GM18861 (cell line): ENCODE measurements at regions not wholly inside any gene's neighbourhood (a gene's known extent, or its start where the extent isn't known, plus 50 kb on each side); places are given as distances from the start of the nearest gene placed in this dataset.
"Not testable (repeated sequence)": the region's sequence is repeated elsewhere in the genome, so short reads cannot be mapped to it uniquely, and the experiment has no call there.

Experiments
- ATAC-seq: cut with Tn5 transposase; IDR thresholded peaks from one replicate; pipeline ENCODE4 v1.9.1; 2021; ENCODE audit not compliant: unreplicated experiment

DNA sequence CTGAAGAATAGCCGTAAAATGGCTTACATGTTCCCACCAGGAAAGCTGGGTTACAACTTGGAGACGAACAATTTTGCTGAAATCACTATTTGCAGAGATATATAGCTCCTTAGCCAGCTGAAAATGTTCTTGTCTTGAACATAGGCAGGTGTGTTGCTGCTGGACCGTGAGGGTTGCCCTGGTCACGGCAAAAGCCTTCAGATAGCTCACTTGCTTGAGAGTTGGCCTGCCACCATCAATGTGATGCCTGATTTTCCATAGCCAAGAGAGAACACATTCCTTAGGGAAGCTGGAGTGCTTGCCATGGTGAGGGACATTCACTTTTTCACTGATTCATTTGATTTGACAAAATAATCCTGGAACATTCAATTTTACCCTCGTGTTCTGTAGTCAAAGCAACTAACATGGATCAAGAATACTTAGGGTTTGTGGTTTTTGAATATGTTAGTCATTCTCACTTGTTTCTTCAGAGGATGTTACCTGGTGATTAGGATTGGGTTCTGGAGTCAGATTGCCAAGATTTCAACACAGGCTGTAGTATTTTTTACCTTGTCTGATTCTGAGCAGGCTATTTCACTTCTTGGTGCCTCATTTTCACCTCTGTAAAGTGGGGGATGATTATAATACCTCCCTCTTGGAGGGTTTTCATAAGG lies 536.9 kb downstream of the RAPGEF2 start:
- ATAC-seq = no peak

DNA sequence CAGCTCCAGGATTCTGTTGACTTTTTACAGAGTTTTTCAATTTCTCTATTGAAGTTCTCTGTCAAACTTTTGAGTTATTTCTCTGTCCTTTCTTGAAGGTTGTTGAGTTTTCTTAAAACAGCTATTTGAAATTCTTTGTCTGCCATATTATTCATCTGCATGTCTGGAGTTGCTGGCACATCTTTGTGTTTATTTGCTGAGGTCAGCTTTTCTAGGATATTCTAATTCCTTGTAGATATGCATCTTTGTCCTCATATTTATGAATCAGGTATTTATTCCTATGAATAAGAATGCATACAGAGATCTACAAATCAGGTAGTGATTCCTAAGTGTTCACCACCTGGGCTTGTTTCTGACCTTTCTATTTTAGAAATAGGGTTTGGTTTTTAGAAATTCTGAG lies 546.4 kb downstream of the RAPGEF2 start:
- ATAC-seq = no peak

DNA sequence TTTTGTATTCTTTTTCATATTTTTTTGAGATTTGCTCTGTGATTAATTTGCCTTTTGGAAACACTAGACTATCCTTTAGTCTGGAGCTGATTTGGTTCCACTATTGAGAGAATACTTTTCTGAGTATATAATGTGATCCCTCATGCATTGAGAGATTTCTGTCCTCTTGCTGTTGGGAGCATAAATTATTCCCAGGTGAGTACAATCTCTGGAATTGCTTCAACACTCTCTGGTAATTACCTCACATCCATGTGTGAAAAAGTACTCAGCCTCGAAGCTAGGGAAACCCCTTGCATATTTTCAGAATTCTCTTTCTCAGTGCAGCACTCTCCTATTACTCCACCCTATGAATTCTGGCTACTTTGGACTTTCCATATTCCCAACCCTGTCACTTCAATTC lies 550.0 kb downstream of the RAPGEF2 start:
- no peak for ATAC-seq

GRCh38 chr4:159655547-159655946 lies 552.7 kb downstream of the RAPGEF2 start:
- no peak for ATAC-seq

- ATAC-seq = no peak
Observed at GRCh38 chr4:159669094-159669493, 566.2 kb downstream of the RAPGEF2 start.

DNA sequence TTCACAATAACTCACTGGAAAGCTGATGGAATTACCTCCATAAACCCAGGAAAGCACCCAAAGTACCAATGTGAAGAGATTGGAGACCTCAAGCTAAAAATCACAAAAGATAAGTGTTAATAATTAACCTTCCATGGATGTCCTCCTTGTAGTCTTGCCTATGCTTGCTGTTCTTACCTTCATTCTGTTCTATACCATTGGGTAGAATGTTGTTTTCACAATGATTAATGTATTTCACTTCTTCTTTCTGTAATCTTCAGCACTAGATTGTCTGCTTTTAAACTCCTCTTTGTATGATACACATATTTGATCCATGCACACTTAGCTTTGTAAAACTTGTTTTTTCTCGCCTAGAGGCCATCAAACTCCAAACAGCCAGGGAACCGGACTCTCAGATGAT lies 570.3 kb downstream of the RAPGEF2 start:
- peak; percentile 89 for ATAC-seq

- no peak for ATAC-seq
Observed at GRCh38 chr4:159674241-159674640, 571.4 kb downstream of the RAPGEF2 start.

- no peak for ATAC-seq
Observed at GRCh38 chr4:159677521-159677920, 574.6 kb downstream of the RAPGEF2 start.

DNA sequence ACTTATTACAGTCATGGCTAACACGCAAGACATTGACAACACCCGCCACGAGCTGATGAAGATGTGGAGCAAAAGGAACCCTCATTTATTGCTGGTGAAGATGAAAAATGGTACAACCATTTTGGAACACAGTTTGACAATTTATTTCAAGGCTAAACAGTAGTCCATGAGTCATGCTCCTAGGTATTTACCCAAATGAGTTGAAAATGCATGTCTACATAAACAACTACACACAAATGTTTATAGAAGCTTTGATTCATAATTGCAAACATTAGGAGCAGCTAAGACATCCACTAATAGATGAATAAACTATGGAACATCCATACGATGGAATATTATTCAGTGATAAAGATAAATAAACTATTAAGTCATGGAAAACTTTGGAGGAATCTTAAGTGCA lies 580.1 kb downstream of the RAPGEF2 start:
- no peak for ATAC-seq

GRCh38 chr4:159684061-159684460 lies 581.2 kb downstream of the RAPGEF2 start:
- ATAC-seq = no peak

DNA sequence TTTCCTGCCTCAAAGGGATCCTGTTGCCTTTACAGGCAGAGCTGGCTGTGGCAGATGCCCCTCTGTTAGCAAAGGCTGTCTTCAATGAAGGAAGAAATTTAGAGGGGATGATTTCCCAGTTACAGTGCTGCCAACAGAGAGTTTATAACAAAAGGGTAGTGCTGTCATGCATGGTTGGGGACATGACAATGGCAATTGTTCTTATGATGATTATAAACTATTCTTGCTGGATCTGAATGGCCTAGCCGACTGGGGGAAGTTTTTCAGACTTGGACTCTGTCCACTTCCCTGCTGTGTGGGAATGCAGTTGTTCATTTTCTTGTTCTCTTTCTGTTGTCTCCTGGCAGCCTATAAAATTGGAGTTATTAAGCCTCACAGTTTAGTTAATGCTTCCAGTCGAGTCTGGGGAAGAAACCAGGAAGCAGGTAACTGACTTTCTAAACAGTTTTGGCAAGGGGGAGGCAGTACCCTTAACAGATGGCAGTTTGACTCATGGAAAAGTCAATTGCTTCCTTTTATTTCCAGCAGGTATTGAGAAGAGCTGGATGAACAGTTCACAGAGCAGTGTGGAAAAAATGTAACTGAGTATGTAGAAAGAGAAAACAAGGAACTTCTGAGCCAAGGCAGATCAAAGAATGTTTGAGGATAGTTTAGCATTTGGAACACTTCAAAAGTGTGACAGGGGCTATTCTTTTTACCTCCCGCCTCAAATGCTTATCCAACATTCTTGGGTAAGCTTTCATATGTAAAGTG lies 582.6 kb downstream of the RAPGEF2 start:
- ATAC-seq = no peak

DNA sequence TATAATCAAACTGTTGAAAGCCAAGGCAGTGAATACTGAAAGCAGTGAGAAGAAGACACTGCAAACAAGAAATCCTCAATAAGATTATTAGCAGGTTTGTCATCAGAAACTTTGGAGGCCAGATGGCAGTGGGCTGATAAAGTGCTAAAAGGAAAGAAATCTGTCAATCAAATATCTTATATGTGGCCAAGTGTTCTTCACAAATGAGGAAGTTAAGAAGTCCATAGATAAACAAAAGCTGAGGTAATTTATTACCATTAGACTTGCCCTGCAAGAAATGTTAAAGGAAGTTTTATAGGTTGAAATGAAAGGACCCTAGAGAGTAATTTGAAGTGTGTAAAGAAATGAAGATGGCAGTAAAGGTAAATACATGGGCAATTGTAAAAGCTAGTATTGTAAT lies 586.6 kb downstream of the RAPGEF2 start:
- ATAC-seq = no peak

DNA sequence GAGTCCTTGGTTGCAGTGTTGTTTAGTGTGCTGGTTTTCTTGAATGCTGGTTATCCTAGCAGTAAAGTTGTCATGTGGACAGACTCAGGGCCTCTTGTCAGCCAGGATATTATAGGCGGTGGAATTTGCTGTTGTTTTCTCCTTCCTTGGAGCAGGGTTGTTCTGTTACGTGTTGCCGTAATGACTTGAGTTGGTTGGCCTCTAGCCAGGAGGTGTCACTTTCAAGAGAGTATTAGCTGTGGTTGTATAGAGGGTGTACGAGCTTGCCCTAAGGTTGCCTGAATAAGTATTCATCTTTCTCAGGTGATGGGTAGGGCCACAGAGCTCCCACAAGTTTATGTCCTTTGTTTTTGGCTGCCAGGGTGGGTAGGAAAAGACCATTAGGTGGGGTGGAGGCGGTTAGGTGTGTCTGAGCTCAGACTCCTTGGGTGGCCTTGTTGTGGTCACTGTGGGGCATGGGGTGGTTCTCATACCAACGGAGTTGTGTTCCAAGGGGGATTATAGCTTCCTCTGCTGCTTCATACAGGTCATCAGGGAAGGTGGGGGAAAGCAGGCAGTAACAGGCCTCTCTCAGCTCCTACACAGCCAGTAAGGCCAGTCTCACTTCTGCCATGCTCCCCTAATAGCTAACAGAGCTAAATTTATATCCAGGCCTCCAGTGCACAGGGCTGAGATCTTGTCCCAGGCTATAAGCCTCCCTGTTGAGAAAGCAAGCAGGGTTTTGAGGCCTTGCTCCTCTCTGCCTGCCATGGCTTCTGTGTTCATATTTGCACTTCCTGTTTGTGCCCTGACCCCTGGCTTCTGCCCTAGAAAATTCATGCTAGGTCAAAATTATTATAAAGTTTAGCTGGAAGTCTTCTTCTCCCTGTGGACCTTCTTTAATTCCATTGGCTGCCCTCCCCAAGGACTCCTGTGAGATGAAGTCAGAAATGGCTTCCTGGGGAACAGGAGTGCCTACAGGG lies 594.7 kb downstream of the RAPGEF2 start:
- ATAC-seq = no peak

DNA sequence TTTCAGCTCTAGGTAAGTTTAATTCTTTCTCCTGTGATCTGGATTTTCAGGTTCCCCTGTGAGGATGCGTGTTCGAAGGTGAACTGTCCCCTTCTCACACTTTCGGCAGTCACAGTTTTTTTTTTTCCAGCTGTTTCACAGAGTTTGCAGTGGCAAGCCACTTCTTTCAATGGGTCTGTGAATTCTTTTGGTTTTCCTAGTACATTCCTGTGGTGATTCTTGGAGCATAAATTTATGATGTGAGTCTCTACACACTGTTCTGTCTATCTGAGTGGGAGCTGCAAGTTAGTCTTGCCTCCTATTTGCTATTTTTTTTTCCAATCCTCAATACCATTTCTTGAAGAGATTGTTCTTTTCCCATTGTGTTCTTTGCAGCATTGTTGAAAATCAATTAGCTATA lies 595.5 kb downstream of the RAPGEF2 start:
- ATAC-seq = no peak

GRCh38 chr4:159702200-159702599 lies 599.3 kb downstream of the RAPGEF2 start:
- ATAC-seq = no peak

- ATAC-seq = no peak
Observed at GRCh38 chr4:159705334-159705733, 602.5 kb downstream of the RAPGEF2 start.

GRCh38 chr4:159706704-159707103 lies 603.8 kb downstream of the RAPGEF2 start:
- no peak for ATAC-seq

DNA sequence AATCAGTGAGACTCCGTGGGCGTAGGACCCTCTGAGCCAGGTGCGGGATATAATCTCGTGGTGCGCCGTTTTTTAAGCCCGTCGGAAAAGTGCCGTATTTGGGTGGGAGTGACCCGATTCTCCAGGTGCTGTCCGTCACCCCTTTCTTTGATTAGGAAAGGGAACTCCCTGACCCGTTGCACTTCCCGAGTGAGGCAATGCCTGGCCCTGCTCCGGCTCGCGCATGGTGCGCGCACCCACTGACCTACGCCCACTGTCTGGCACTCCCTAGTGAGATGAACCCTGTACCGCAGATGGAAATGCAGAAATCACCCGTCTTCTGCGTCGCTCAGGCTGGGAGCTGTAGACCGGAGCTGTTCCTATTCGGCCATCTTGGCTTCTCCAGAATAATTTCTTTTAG lies 612.3 kb downstream of the RAPGEF2 start:
- not testable (repeated sequence) for ATAC-seq

DNA sequence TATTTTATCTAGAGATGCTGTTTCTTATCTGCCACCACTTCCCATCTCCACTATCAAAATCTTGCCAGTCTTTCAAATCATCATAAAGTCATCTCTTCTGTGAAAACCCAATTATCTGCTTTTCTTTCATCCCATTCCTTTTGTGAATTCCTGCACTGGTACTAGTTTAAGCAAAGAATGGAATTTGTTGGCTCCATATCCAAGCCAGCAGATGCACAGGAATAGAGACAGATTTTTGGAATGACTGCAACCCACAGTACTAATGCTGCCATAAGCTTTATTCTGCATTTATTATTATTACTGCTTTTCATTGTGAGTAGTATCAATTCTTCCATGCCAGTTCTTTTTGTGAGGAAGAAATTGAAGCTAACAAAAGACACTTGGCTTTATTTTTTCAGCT lies 616.7 kb downstream of the RAPGEF2 start:
- no peak for ATAC-seq

GRCh38 chr4:159722052-159722451 lies 619.2 kb downstream of the RAPGEF2 start:
- no peak for ATAC-seq

GRCh38 chr4:159722918-159723317 lies 620.0 kb downstream of the RAPGEF2 start:
- ATAC-seq = no peak
